Spleen (tissue), 11 donors: ENCODE measurements at regions not wholly inside any gene's neighbourhood (a gene's known extent, or its start where the extent isn't known, plus 50 kb on each side); places are given as distances from the start of the nearest gene placed in this dataset.

Experiments
- DNase-seq: peaks from one replicate; pipeline ENCODE4 v3.0.0-alpha.2; 2020
- H3K27ac ChIP-seq, 8 donors: fragments of 200-600 bp; sonication (generic) in 7 of 8; 1 replicate in 4 of 8; 2 replicates in 4 of 8; pipeline versions ENCODE4 v1.5.0 to v1.8.0; 2016 to 2021; ENCODE audit warnings: inconsistent platforms in 4 of 8, mild to moderate bottlenecking in 4 of 8, moderate library complexity in 1 of 8
- H3K27me3 ChIP-seq, 7 donors: fragments of 200-600 bp; sonication (generic) in 6 of 7; replicated peaks in 1 of 7; 1 replicate in 4 of 7; 2 replicates in 3 of 7; pipeline versions ENCODE4 v1.5.0 to v1.8.0; 2016 to 2021; ENCODE audit warnings: inconsistent platforms in 3 of 7, mild to moderate bottlenecking in 1 of 7
- H3K36me3 ChIP-seq, 6 donors: fragments of 200-600 bp; sonication (generic) in 5 of 6; 1 replicate in 4 of 6; 2 replicates in 2 of 6; pipeline versions ENCODE4 v1.5.0 to v1.8.0; 2016 to 2021; ENCODE audit warnings: inconsistent platforms in 2 of 6
- H3K4me1 ChIP-seq, 6 donors: fragments of 200-600 bp; sonication (generic) in 5 of 6; 1 replicate in 3 of 6; 2 replicates in 3 of 6; pipeline versions ENCODE4 v1.5.0 to v1.8.0; 2016 to 2021; ENCODE audit warnings: inconsistent platforms in 3 of 6
- H3K4me3 ChIP-seq, 8 donors: fragments of 200-600 bp; sonication (generic) in 7 of 8; 1 replicate in 4 of 8; 2 replicates in 4 of 8; pipeline versions ENCODE4 v1.5.0 to v1.8.0; 2016 to 2021; ENCODE audit warnings: inconsistent platforms in 4 of 8, mild to moderate bottlenecking in 4 of 8, moderate library complexity in 2 of 8
- H3K9me3 ChIP-seq, 8 donors: fragments of 200-600 bp; sonication (generic) in 7 of 8; 1 replicate in 4 of 8; 2 replicates in 4 of 8; pipeline versions ENCODE4 v1.5.0 to v1.8.0; 2016 to 2021; ENCODE audit warnings: inconsistent platforms in 4 of 8
- CTCF ChIP-seq, 11 experiments: fragments of 200-600 bp in 7 of 11; fragments of 450-650 bp in 4 of 11; sonication (generic) in 4 of 11; IDR thresholded peaks in 8 of 11; conservative IDR thresholded peaks in 3 of 11; 1 replicate in 7 of 11; 2 replicates in 4 of 11; pipeline versions ENCODE4 v1.4.0 to v1.8.0; 2016 to 2021; ENCODE audit warnings: antibody characterized with exemption in 11 of 11, inconsistent platforms in 4 of 11, mild to moderate bottlenecking in 1 of 11
- POLR2A ChIP-seq, 3 donors: fragments of 450-650 bp; IDR thresholded peaks; one replicate each; pipeline ENCODE4 v1.5.1; 2017; ENCODE audit warnings: antibody characterized with exemption in 3 of 3, mild to moderate bottlenecking in 1 of 3
- POLR2AphosphoS5 ChIP-seq, 3 donors: sonication (generic); formaldehyde crosslinking; IDR thresholded peaks; one replicate each; pipeline ENCODE4 v1.5.1; 2017; ENCODE audit warnings: antibody characterized with exemption in 3 of 3
- WGBS, 5 donors: extraction: QIAGEN DNeasy Blood & Tissue Kit in 3 of 5; methylation state at CpG; one replicate each; pipeline versions ENCODE4 v1.1.5 to v1.1.7; 2013 to 2018; 5-methylcytosine and 5-hydroxymethylcytosine counted together
- intact Hi-C: fragments of 100-400 bp; cut with DNase I; formaldehyde crosslinking; loops from one replicate; pipeline ENCODE4 v1.15.0; 2023; ENCODE audit warnings: low total_unique reads
- donor health status: healthy with polysubstance abuse.
- donor health status: DM: no; HTN: no; CAD: no; lungs with moderate emphysema.
- donor health status: DM: no; HTN: no; CAD: no.
- donor health status: Bipolar disorder and iron deficiency.
- donor health status: healthy.
- donor health status: DM: no; HTN: no; CAD: no.
- donor health status: DM: yes; HTN: yes; CAD: no.

GRCh38 chr10:78712147-78712546 is 356.6 kb upstream of the ZMIZ1 start:
- H3K4me3 ChIP-seq: no peak overlapping the region
- intact Hi-C loops: no loop called here
- H3K9me3 ChIP-seq: no peaks in the 10 kb centered on the region
- no peak for DNase-seq
- no peaks in the 10 kb centered on the region for H3K27me3 ChIP-seq
- TF ChIP-seq POLR2AphosphoS5 (IDR thresholded peaks at IDR 0.05): no peak
- TF ChIP-seq POLR2A (IDR thresholded peaks at IDR 0.05): no peak
- no peak for TF ChIP-seq CTCF (IDR thresholded peaks at IDR 0.05 in 8 of 11, conservative IDR thresholded peaks at IDR 0.05 in 3 of 11)
- 77 to 85% (median 80%) methylated on average over 3 of the region's 3 CpGs for WGBS, 5 donors
- H3K36me3 ChIP-seq: no peaks in the 10 kb centered on the region
- H3K4me1 ChIP-seq: no peaks in the 10 kb centered on the region
- no peak overlapping the region for H3K27ac ChIP-seq

GRCh38 chr10:78713659-78714058 is 355.1 kb upstream of the ZMIZ1 start:
- intact Hi-C loops: no loop called here
- no peaks in the 10 kb centered on the region for H3K36me3 ChIP-seq
- H3K9me3 ChIP-seq: no peaks in the 10 kb centered on the region
- H3K4me3 ChIP-seq: no peak overlapping the region
- H3K27ac ChIP-seq: no peak overlapping the region
- WGBS, 5 donors: 70 to 85% (median 76%) methylated on average over 3 of the region's 3 CpGs
- no peak for DNase-seq
- H3K27me3 ChIP-seq: no peaks in the 10 kb centered on the region
- TF ChIP-seq POLR2A (IDR thresholded peaks at IDR 0.05) (no peak), CTCF (IDR thresholded peaks at IDR 0.05 in 8 of 11, conservative IDR thresholded peaks at IDR 0.05 in 3 of 11) (no peak), POLR2AphosphoS5 (IDR thresholded peaks at IDR 0.05) (no peak)
- no peaks in the 10 kb centered on the region for H3K4me1 ChIP-seq

GRCh38 chr10:78714225-78714624 is 354.5 kb upstream of the ZMIZ1 start:
- no peaks in the 10 kb centered on the region for H3K4me1 ChIP-seq
- H3K36me3 ChIP-seq: no peaks in the 10 kb centered on the region
- WGBS, 5 donors: 74 to 86% (median 84%) methylated on average over 2 of the region's 2 CpGs
- H3K9me3 ChIP-seq: no peaks in the 10 kb centered on the region
- H3K4me3 ChIP-seq: no peak overlapping the region
- DNase-seq: no peak
- H3K27me3 ChIP-seq: no peaks in the 10 kb centered on the region
- intact Hi-C loops: no loop called here
- TF ChIP-seq POLR2A (IDR thresholded peaks at IDR 0.05) (no peak), POLR2AphosphoS5 (IDR thresholded peaks at IDR 0.05) (no peak), CTCF (IDR thresholded peaks at IDR 0.05 in 8 of 11, conservative IDR thresholded peaks at IDR 0.05 in 3 of 11) (no peak)
- H3K27ac ChIP-seq: no peak overlapping the region

- no peak overlapping the region for H3K27ac ChIP-seq
- DNase-seq: no peak
- intact Hi-C loops: no loop called here
- no peaks in the 10 kb centered on the region for H3K36me3 ChIP-seq
- H3K4me3 ChIP-seq: no peak overlapping the region
- H3K9me3 ChIP-seq: no peaks in the 10 kb centered on the region
- TF ChIP-seq POLR2AphosphoS5 (IDR thresholded peaks at IDR 0.05) (no peak), CTCF (IDR thresholded peaks at IDR 0.05 in 8 of 11, conservative IDR thresholded peaks at IDR 0.05 in 3 of 11) (no peak), POLR2A (IDR thresholded peaks at IDR 0.05) (no peak)
- WGBS, 5 donors: 51 to 85% (median 72%) methylated on average over 2 of the region's 2 CpGs
- H3K27me3 ChIP-seq: peaks cover 0 to 11% (median 0%) of the 10 kb centered on the region in 7 donors
- no peaks in the 10 kb centered on the region for H3K4me1 ChIP-seq
Observed at GRCh38 chr10:78715435-78715834, 353.3 kb upstream of the ZMIZ1 start.
